Smooth muscle cell of the brain vasculature (primary cell): ENCODE measurements at regions not wholly inside any gene's neighbourhood (a gene's known extent, or its start where the extent isn't known, plus 50 kb on each side); places are given as distances from the start of the nearest gene placed in this dataset.
"Not testable (repeated sequence)": the region's sequence is repeated elsewhere in the genome, so short reads cannot be mapped to it uniquely, and the experiment has no call there.

Experiments
- DNase-seq: peaks from one replicate; pipeline ENCODE4 v3.0.0-alpha.2; 2012; ENCODE audit warnings: low read depth, low spot score

GRCh38 chr10:36053271-36053670 is 411.2 kb upstream of the FZD8 start:
- no peak for DNase-seq

GRCh38 chr10:36051500-36051991 is 409.4 kb upstream of the FZD8 start:
- no peak for DNase-seq

GRCh38 chr10:36050763-36051499 is 408.8 kb upstream of the FZD8 start:
- DNase-seq = no peak

GRCh38 chr10:36048780-36049179 is 406.7 kb upstream of the FZD8 start:
- DNase-seq = no peak

- DNase-seq = no peak
Observed at GRCh38 chr10:36048236-36048635, 406.1 kb upstream of the FZD8 start.

- no peak for DNase-seq
Observed at GRCh38 chr10:36042135-36042534, 400.0 kb upstream of the FZD8 start.

- no peak for DNase-seq
Observed at GRCh38 chr10:36038316-36038955, 396.3 kb upstream of the FZD8 start.

- no peak for DNase-seq
Observed at GRCh38 chr10:36036137-36036536, 394.0 kb upstream of the FZD8 start.

- no peak for DNase-seq
Observed at GRCh38 chr10:36033808-36034207, 391.7 kb upstream of the FZD8 start.

- DNase-seq = no peak
Observed at GRCh38 chr10:36030516-36030915, 388.4 kb upstream of the FZD8 start.

- DNase-seq = no peak
Observed at GRCh38 chr10:36026656-36027390, 384.7 kb upstream of the FZD8 start.

GRCh38 chr10:36026081-36026480 is 384.0 kb upstream of the FZD8 start:
- DNase-seq = no peak

- DNase-seq = peak; percentile 23
Observed at GRCh38 chr10:36023939-36024338, 381.8 kb upstream of the FZD8 start.

- no peak for DNase-seq
Observed at GRCh38 chr10:36021096-36021495, 379.0 kb upstream of the FZD8 start.

- no peak for DNase-seq
Observed at GRCh38 chr10:36019749-36020148, 377.7 kb upstream of the FZD8 start.

GRCh38 chr10:36018996-36019395 is 376.9 kb upstream of the FZD8 start:
- DNase-seq = no peak

- DNase-seq = no peak
Observed at GRCh38 chr10:36017137-36017536, 375.0 kb upstream of the FZD8 start.

GRCh38 chr10:36007369-36007768 is 365.3 kb upstream of the FZD8 start:
- DNase-seq = no peak

- no peak for DNase-seq
Observed at GRCh38 chr10:36003688-36004087, 361.6 kb upstream of the FZD8 start.

- no peak for DNase-seq
Observed at GRCh38 chr10:36003031-36003600, 361.0 kb upstream of the FZD8 start.

GRCh38 chr10:36002445-36002844 is 360.3 kb upstream of the FZD8 start:
- no peak for DNase-seq

GRCh38 chr10:36000754-36001153 is 358.7 kb upstream of the FZD8 start:
- not testable (repeated sequence) for DNase-seq
